GM18867 (cell line): ENCODE measurements at regions not wholly inside any gene's neighbourhood (a gene's known extent, or its start where the extent isn't known, plus 50 kb on each side); places are given as distances from the start of the nearest gene placed in this dataset.

Source experiments
- ATAC-seq: cut with Tn5 transposase; IDR thresholded peaks from one replicate; pipeline ENCODE4 v1.9.1; 2021; ENCODE audit warnings: mild to moderate bottlenecking, moderate library complexity; ENCODE audit not compliant: unreplicated experiment

- ATAC-seq: no peak
Measured at GRCh38 chr21:16011719-16012118, 281.9 kb downstream of the USP25 start.

DNA sequence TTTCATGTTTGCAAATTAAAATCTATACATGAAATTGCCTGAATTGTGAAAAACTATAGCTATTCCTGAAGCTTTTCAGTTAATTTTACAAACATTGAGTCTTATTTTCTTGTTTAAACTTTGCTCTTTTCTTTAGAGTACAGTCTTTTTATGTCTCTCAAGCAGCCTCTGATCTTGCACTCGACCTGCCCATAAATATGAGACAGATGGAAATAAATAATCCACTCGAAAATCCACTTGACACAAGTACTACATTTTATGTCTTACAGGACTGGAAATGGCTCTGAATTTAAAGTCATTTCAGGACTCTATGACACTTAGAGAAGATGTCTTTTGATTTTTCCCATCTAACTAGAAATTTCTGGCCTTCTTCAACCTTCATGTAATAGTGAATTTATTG lies 283.8 kb downstream of the USP25 start:
- ATAC-seq: no peak

GRCh38 chr21:16020878-16021277 lies 291.1 kb downstream of the USP25 start:
- ATAC-seq: no peak

DNA sequence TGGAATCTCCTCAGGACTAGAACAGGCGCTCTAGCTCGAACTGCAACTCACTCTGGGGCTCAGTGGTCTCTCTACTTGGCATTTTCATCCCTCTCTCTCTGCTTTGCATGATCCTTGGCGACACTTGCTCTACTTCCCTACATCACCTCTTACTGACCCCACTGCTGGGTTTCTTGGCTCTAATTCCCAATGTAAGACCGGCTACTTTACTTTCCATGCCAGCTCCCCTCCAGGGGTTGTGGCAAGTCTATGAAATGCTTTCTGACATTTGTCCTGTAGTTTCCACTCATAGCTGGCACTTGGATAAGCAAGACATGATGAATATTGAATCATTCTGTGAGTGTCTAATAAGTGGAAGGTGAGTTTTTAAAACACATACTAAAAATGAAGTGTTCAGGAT lies 292.3 kb downstream of the USP25 start:
- no peak for ATAC-seq

DNA sequence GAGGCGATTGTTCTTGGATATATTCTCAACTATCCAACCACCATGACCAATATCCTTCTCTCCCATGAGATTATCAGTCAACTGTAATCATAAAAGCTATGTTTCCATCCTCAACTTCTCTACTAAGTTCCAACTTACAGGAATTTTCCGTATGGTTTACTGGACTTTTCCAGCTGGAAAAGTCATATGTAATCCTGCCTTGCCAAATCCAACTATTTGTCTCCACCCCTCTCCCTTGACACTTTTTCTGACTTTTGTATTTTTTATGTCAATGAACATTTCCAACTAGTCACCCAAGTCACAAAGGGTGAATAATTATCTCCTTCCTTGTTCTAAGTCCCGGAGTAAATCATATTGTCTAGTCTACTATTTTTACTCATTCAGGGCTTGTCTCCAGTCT lies 293.1 kb downstream of the USP25 start:
- ATAC-seq: no peak

- no peak for ATAC-seq
Measured at GRCh38 chr21:16028142-16028541, 298.4 kb downstream of the USP25 start.

GRCh38 chr21:16028941-16029464 lies 299.2 kb downstream of the USP25 start:
- ATAC-seq: no peak

DNA sequence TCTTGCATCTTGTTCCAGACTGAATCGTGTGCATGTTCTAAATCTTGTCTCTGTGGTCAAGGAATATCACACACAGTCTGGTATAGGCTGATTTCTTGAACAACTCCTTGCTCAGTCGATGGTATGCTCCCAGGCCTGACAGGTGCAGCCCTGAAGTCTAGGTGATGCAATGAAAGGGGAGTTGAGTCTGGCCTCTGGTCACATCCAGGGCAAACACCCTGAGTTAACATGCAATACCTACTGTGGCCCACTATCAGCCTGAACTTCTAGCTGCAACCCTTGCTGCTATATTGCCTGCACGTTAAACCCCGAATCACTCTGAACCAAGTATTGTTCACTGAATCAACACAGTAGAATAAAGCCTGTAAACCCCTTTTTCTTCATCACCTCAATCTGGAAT lies 303.4 kb downstream of the USP25 start:
- no peak for ATAC-seq

DNA sequence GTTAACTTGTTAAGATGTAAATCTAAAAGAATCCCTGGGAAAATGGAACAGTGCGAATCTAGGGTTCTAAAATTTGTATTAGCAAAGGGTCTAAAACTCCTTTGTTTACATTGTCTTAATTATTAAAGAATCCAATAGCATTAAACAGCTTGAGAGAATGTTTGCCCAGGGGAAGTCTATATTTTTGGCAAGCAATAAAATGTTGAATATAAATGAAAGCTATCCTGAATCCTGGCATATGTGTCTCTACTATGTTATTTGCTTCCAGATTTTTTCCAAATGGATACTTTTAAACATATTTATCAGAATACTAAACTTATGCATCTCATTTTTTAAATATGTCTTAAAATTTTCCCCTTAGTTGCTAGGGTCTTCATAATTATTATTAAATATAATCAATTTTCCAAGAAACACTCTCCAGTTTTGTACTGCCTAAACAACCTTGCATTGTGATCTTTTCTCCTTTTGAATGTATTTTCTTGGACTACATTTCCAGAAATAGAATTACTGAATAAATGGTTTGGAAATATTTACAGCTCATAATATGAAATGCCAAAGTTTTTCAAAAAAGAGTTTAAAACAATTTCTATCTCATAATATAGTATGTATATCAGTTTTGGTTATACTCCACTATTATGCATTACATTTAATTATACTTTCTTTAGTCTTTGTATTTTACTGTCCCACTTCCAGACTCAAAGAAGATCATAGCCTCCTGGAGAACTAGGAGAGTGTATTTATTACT lies 304.8 kb downstream of the USP25 start:
- no peak for ATAC-seq

- no peak for ATAC-seq
Measured at GRCh38 chr21:16037421-16037955, 307.7 kb downstream of the USP25 start.

GRCh38 chr21:16040601-16041000 lies 310.8 kb downstream of the USP25 start:
- no peak for ATAC-seq

DNA sequence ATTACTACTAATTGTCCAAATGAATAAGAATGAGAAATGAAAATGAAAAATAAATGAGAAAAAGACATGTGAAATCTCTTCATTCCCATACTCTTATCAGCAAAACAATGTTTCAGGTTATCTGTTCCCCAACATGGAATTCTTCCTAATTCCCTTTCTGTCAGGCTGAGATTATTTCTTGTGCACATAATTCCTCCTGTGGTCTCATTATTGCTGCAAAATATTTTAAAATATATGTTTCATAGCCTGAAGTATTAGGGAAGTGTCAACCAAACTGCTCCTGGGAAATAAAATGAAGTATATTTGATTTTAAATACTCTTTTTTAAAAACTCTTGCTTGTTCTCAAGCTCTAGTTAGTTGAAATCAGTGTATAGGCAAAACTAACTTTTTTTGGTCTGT lies 314.9 kb downstream of the USP25 start:
- ATAC-seq: no peak

DNA sequence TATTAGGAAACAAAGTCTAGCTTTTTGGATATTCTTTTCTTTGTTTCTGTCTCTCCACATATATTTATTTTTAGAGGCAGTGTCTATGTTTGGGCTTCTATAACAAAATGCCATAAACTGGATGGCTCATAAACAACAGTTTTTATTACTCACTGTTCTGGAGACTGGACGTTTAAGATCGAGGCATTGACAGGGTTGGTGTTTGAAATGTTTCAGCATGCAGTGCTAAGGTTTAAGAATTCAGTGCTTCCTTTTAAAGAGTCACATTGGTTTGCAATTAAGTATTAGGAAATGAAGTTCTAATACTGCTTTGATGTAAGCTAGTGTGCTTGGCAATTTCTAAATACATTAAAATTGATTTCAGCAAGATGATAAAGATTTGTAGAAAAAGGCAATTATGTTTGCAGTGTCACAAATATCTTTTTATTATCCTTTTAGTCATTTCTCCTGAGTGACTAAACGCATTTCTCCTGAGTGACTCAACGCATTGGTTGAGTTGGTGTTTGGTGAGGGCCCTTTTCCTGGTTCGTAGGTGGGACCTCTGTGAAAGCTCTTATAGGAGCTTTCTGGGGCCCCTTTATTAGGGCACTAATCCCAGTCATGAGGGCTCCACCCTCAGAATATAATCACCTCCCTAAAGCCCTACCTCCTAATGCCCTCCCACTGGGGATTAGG lies 317.0 kb downstream of the USP25 start:
- no peak for ATAC-seq

GRCh38 chr21:16047904-16048303 lies 318.1 kb downstream of the USP25 start:
- ATAC-seq: no peak

GRCh38 chr21:16055014-16055413 lies 325.2 kb downstream of the USP25 start:
- no peak for ATAC-seq

DNA sequence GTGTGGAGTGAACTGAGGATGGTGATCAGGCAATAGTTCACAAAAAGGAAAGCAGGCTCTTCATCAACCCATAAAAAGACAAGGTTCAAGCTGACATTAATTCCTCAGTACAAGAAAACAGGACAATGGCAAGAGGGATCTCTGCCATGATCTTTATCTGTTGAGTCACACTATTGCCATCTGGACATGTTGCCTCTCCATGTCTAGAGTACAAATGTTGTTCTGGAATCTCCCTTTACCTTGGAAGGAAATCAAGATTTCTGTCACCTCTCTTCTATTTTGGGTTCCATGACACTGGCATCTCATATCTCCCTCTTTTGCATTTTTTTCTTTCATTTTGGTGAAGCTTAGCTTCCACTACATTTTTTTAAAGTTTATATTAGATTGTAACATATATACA lies 329.1 kb downstream of the USP25 start:
- ATAC-seq: no peak

GRCh38 chr21:16059981-16060380 lies 330.2 kb downstream of the USP25 start:
- no peak for ATAC-seq

DNA sequence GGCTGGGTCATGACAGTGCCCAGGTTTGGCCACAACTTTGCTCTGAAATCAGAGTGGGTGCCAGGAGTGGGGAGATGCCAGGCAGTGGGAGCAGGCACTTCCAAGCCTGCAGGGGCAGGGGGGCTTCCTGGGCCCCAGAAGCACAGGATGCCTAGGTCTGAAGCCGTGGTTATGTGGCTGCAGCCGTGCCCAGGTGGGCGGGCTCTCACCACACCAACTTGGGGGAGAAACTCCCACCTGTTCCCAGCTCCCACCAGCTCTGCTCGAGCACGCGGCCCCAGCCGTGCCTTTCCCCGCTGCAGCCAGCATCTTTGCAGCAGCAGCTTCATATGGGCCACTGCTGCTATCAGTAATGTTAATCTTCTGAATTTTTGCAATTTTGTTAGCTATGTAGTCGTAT lies 331.4 kb downstream of the USP25 start:
- no peak for ATAC-seq

GRCh38 chr21:16069178-16070112 lies 339.7 kb downstream of the USP25 start:
- ATAC-seq: no peak

DNA sequence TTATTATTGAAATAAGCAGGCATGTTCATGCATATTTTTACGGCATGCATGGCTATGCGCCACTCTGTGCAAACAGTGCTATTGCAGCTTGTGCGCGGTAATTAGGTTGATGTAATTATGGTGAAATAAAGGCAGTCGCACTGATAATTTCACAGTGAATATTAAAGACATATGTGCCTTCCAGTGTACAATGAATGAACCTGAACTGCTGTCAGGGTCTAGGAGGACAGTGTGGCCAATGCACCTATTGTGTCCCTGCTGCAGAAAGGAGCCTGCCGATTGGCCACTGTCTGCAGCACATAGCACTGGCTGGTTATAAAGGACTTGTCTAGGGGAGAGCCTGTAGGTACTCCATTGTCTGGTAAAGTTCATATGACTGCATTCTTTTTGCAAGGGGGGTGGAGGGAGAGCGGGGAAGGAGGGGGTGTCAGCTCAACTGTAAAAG lies 340.4 kb downstream of the USP25 start:
- no peak for ATAC-seq

- ATAC-seq: no peak
Measured at GRCh38 chr21:16071092-16071491, 341.3 kb downstream of the USP25 start.
